ENCODE measurements at regions not wholly inside any gene's neighbourhood (a gene's known extent, or its start where the extent isn't known, plus 50 kb on each side); places are given as distances from the start of the nearest gene placed in this dataset.

DNA sequence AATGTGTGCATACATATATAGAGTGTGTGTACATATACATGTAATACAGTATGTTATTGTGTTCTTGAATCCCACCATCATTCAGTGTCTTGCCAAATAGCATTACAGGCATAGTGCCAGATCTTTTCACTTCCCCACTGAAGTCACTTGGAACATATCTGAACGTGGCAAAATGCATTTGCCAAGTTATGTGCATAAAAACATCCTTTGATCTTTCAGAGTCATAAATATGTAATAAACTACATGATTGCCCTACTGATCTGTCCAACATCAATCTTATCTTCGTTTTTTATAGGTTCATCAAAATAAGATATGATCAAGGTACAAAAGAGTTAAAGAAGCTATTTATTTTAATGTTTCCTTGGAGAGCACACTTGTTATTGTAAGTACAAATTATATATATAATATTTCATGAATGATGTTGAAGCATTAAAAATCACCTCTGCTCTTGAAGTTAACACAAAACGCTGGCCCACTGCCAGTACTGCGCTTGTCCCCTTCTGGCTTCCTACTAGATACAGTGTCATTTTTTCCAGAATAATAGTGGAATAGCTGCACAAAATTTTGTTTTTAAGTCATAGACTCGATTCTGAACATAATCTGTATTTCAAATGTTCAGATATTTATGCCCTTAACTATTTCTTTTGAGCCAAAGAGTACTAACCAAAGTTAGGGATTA is 549.5 kb upstream of the ARRDC4 start:
- Histone ChIP-seq H3K4me2 (ENCODE audit: control insufficient read depth, extremely low read depth, insufficient read depth, low read depth, low read length) (no peak overlapping the region), H3K9me3 (ENCODE audit: control insufficient read depth, low read depth, low read length) (no peaks in the 10 kb centered on the region), H2AFZ (ENCODE audit: control insufficient read depth, low read length) (no peak overlapping the region), H3K27ac (ENCODE audit: control insufficient read depth, insufficient read depth, low read length) (no peak overlapping the region), H3K4me1 (ENCODE audit: control insufficient read depth, extremely low read depth, insufficient read depth, low read length) (no peaks in the 10 kb centered on the region), H3K9me1 (ENCODE audit: control insufficient read depth, extremely low read depth, insufficient read depth, low read length) (no peaks in the 10 kb centered on the region), H3K9ac (ENCODE audit: control insufficient read depth, extremely low read depth, insufficient read depth, low read length) (no peak overlapping the region), H3K4me3 (ENCODE audit: control insufficient read depth in 2 of 3, extremely low read depth in 1 of 3, insufficient read depth in 2 of 3, low read depth in 1 of 3, low read length in 3 of 3) (no peak overlapping the region), H3K36me3 (ENCODE audit: control insufficient read depth in 2 of 2, extremely low read depth in 1 of 2, insufficient read depth in 2 of 2, low read length in 2 of 2) (no peaks in the 10 kb centered on the region), H3K79me2 (ENCODE audit: control insufficient read depth, insufficient read depth, low read length) (no peaks in the 10 kb centered on the region), H4K20me1 (ENCODE audit: control insufficient read depth, extremely low read depth, insufficient read depth, low read length) (no peaks in the 10 kb centered on the region), H3K27me3 (ENCODE audit: control insufficient read depth, extremely low read depth, insufficient read depth, low read length) (no peaks in the 10 kb centered on the region)
- DNase-seq (ENCODE audit: low read depth, low spot score) (no peak), FAIRE-seq (no peak)
- no peak for TF ChIP-seq EZH2 (IDR thresholded peaks at IDR 0.05; ENCODE audit: low read length)
- TF ChIP-seq, protein P1, sequence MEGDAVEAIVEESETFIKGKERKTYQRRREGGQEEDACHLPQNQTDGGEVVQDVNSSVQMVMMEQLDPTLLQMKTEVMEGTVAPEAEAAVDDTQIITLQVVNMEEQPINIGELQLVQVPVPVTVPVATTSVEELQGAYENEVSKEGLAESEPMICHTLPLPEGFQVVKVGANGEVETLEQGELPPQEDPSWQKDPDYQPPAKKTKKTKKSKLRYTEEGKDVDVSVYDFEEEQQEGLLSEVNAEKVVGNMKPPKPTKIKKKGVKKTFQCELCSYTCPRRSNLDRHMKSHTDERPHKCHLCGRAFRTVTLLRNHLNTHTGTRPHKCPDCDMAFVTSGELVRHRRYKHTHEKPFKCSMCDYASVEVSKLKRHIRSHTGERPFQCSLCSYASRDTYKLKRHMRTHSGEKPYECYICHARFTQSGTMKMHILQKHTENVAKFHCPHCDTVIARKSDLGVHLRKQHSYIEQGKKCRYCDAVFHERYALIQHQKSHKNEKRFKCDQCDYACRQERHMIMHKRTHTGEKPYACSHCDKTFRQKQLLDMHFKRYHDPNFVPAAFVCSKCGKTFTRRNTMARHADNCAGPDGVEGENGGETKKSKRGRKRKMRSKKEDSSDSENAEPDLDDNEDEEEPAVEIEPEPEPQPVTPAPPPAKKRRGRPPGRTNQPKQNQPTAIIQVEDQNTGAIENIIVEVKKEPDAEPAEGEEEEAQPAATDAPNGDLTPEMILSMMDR (optimal IDR thresholded peaks at IDR 0.05 in 1 of 3, IDR thresholded peaks at IDR 0.05 in 1 of 3, conservative IDR thresholded peaks at IDR 0.05 in 1 of 3; ENCODE audit: extremely low read depth in 1 of 3, insufficient read depth in 2 of 3, low read length in 3 of 3), result no peak
- dilution Hi-C loops (cut with MboI; ENCODE audit: extremely low pct_ligation_motif_present, low sequenced_read_pairs), result no loop called here

DNA sequence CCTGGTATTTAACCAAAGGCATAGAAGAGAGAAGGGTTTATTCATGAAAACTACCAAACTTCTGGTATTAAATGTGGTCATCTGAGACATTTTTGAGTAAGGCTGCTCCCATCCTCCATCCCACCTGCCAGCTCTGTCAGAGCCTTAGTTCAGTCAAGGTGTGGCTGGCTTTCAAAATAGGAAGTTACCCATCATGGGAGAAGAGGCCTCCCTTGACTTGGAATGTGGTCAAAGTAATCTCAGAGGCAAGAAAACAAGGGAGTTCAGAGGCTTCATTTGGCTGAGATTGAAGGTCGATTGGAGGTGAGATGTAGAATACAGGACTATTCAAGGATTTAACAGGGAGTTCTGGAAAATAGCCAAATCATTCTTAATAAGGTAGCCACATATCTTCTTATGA is 540.4 kb upstream of the ARRDC4 start:
- Histone ChIP-seq H3K27ac (ENCODE audit: control insufficient read depth, insufficient read depth, low read length) (no peak overlapping the region), H2AFZ (ENCODE audit: control insufficient read depth, low read length) (no peak overlapping the region), H3K4me3 (ENCODE audit: control insufficient read depth in 2 of 3, extremely low read depth in 1 of 3, insufficient read depth in 2 of 3, low read depth in 1 of 3, low read length in 3 of 3) (no peak overlapping the region), H3K79me2 (ENCODE audit: control insufficient read depth, insufficient read depth, low read length) (no peaks in the 10 kb centered on the region), H3K4me1 (ENCODE audit: control insufficient read depth, extremely low read depth, insufficient read depth, low read length) (no peaks in the 10 kb centered on the region), H3K9me1 (ENCODE audit: control insufficient read depth, extremely low read depth, insufficient read depth, low read length) (no peaks in the 10 kb centered on the region), H3K36me3 (ENCODE audit: control insufficient read depth in 2 of 2, extremely low read depth in 1 of 2, insufficient read depth in 2 of 2, low read length in 2 of 2) (no peaks in the 10 kb centered on the region), H3K9ac (ENCODE audit: control insufficient read depth, extremely low read depth, insufficient read depth, low read length) (no peak overlapping the region), H3K4me2 (ENCODE audit: control insufficient read depth, extremely low read depth, insufficient read depth, low read depth, low read length) (no peak overlapping the region), H3K9me3 (ENCODE audit: control insufficient read depth, low read depth, low read length) (no peaks in the 10 kb centered on the region), H3K27me3 (ENCODE audit: control insufficient read depth, extremely low read depth, insufficient read depth, low read length) (no peaks in the 10 kb centered on the region), H4K20me1 (ENCODE audit: control insufficient read depth, extremely low read depth, insufficient read depth, low read length) (no peaks in the 10 kb centered on the region)
- DNase-seq (ENCODE audit: low read depth, low spot score), result no peak
- no peak for FAIRE-seq
- dilution Hi-C loops (cut with MboI; ENCODE audit: extremely low pct_ligation_motif_present, low sequenced_read_pairs), result no loop called here
- no peak for TF ChIP-seq EZH2 (IDR thresholded peaks at IDR 0.05; ENCODE audit: low read length)
- TF ChIP-seq, protein P1 (optimal IDR thresholded peaks at IDR 0.05 in 1 of 3, IDR thresholded peaks at IDR 0.05 in 1 of 3, conservative IDR thresholded peaks at IDR 0.05 in 1 of 3; ENCODE audit: extremely low read depth in 1 of 3, insufficient read depth in 2 of 3, low read length in 3 of 3), result no peak
